Astrocyte (in vitro differentiated cells and primary cell): ENCODE measurements at regions not wholly inside any gene's neighbourhood (a gene's known extent, or its start where the extent isn't known, plus 50 kb on each side); places are given as distances from the start of the nearest gene placed in this dataset.

Source experiments
- EZH2 ChIP-seq: IDR thresholded peaks from 2 replicates; pipeline ENCODE4 v1.6.1; 2012; ENCODE audit warnings: mild to moderate bottlenecking, low read length, inconsistent platforms; ENCODE audit not compliant: insufficient read depth
- TF ChIP-seq, protein P1 (sequence below): IDR thresholded peaks from 2 replicates; pipeline ENCODE4 v1.5.1; 2011; ENCODE audit warnings: low read depth, mild to moderate bottlenecking, inconsistent platforms, low read length, moderate library complexity; ENCODE audit not compliant: insufficient read depth

DNA sequence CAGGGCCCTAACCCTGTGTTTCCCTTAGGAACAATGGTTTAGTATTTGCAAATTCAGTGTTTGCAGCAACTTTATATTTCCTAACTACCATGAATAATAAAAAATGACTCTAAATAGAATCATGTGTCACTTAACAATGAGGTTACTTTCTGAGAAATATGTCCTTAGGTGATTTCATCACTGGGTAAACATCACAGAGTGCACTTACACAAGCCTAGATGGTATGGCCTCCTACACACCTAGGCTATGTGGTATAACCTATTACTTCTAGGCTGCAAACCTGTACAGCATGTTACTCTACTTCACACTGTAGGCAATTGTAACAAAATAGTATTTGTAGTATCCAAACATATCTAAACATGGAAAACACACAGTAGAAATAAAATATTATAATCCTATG, 1174.6 kb upstream of the LRRTM3 start:
- TF ChIP-seq, protein P1, sequence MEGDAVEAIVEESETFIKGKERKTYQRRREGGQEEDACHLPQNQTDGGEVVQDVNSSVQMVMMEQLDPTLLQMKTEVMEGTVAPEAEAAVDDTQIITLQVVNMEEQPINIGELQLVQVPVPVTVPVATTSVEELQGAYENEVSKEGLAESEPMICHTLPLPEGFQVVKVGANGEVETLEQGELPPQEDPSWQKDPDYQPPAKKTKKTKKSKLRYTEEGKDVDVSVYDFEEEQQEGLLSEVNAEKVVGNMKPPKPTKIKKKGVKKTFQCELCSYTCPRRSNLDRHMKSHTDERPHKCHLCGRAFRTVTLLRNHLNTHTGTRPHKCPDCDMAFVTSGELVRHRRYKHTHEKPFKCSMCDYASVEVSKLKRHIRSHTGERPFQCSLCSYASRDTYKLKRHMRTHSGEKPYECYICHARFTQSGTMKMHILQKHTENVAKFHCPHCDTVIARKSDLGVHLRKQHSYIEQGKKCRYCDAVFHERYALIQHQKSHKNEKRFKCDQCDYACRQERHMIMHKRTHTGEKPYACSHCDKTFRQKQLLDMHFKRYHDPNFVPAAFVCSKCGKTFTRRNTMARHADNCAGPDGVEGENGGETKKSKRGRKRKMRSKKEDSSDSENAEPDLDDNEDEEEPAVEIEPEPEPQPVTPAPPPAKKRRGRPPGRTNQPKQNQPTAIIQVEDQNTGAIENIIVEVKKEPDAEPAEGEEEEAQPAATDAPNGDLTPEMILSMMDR = no peak
- TF ChIP-seq EZH2 = no peak
